GM12865 (cell line): ENCODE measurements at regions not wholly inside any gene's neighbourhood (a gene's known extent, or its start where the extent isn't known, plus 50 kb on each side); places are given as distances from the start of the nearest gene placed in this dataset.
A peak's percentile ranks its signal among the peaks of the same experiment; 100 is the strongest.

Experiments used
- DNase-seq: peaks from one replicate; pipeline ENCODE4 v3.0.0; 2010; ENCODE audit warnings: low read depth
- H3K4me3 ChIP-seq: 2 replicates; pipeline ENCODE4 v1.5.1; 2011; ENCODE audit warnings: mild to moderate bottlenecking, low read depth, low read length, control low read depth
- CTCF ChIP-seq: IDR thresholded peaks from 2 replicates; pipeline ENCODE4 v1.5.1; 2011; ENCODE audit warnings: low read length, control low read depth, low read depth, inconsistent platforms; ENCODE audit not compliant: insufficient read depth; ENCODE audit errors: missing control alignments

DNA sequence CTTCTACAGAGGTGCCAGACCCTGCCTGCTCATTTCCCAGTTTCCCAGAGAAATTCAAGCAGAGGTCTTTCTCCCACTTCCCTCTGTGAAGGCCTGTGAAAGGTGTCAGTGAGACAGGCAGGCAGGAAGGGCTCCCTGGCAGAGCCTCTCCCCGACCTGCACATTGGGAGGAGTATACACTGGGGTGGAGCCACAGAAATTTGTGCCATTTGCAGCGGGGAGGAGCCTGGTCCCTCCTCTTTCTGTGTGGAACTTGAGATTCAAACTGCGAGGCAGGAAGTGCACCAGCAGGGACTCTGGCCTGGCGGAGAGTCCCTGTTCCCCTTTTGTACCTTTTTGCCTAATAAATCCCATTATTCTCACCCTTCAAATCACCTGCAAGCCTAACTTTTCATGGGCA lies 54.6 kb upstream of the OPN4 start:
- peak; percentile 72 for DNase-seq
- no peak for TF ChIP-seq CTCF
- H3K4me3 ChIP-seq: no peak overlapping the region

DNA sequence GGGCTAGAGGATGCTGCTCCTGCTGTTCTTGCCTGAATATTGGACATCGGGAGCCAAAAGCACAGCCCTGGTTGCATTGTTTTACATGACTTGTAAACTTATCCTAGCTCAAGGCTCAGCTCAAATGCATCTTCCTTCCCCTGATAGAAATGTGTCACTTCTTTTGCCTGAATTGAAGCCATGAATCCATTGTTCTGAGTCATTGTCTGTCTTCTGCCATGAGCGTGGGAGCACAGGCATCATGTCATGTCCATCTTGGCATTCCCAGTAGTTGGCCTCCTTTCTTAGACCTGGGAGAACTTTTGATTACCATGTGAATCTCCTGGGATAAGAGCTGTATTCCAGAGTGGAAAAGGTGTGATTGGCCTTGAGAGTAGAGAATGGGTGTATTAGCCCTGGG lies 54.1 kb upstream of the OPN4 start:
- no peak for TF ChIP-seq CTCF

DNA sequence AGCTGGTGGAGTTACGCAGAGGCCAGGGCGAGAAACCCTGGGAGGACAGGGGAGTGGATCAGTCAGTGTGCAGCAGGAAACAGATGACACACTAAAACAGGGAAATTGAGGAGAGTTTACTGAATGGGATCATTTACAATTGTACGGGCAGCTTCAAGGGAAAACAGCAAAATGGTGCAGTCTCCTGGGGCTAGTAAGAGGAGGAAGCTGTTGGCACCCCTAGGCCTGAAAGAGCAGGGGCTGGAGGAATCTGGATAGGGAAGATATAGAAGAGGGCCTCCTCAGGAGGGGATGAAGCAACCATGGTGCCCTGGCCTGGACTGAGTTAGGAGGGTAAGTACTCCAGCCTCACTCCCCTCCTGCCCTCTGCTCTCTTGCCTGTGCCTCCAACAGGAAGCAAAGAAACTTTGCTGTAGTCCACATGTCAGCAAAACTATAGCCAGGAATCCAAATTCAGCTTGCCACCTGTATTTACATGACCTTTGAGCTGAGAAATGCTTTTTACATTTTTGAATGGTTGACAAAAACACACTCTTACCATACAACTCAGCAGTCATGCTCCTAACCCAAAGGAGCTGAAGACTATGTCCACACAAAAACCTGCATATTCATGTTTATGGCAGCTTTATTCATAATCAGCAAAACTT lies 52.3 kb upstream of the OPN4 start:
- TF ChIP-seq CTCF: no peak
- H3K4me3 ChIP-seq: no peak overlapping the region
- no peak for DNase-seq

More for the DNA sequence above, 54.1 kb upstream of the OPN4 start:
- H3K4me3 ChIP-seq: no peak overlapping the region
- DNase-seq: no peak

GRCh38 chr10:86603256-86603655 lies 51.1 kb upstream of the OPN4 start:
- no peak overlapping the region for H3K4me3 ChIP-seq
- DNase-seq: no peak
- no peak for TF ChIP-seq CTCF
